Mammary epithelial cell (primary cell): ENCODE measurements at regions not wholly inside any gene's neighbourhood (a gene's known extent, or its start where the extent isn't known, plus 50 kb on each side); places are given as distances from the start of the nearest gene placed in this dataset.

Experiments used
- CTCF ChIP-seq, 2 donors: IDR thresholded peaks in 1 of 2; conservative IDR thresholded peaks in 1 of 2; 2 replicates each; pipeline ENCODE4 v1.5.1; 2011 to 2012; ENCODE audit warnings: inconsistent platforms in 2 of 2, low read length in 2 of 2, mild to moderate bottlenecking in 2 of 2, control low read depth in 1 of 2, low read depth in 1 of 2; ENCODE audit not compliant: insufficient read depth in 1 of 2; ENCODE audit errors: extremely low read depth in 1 of 2
- EZH2 ChIP-seq: IDR thresholded peaks from 2 replicates; pipeline ENCODE4 v1.6.1; 2012; ENCODE audit warnings: low read length, inconsistent platforms, borderline replicate concordance

- no peak for TF ChIP-seq CTCF (conservative IDR thresholded peaks at IDR 0.05 in 1 of 2, IDR thresholded peaks at IDR 0.05 in 1 of 2; ENCODE audit: extremely low read depth in 1 of 2, insufficient read depth in 1 of 2, low read depth in 1 of 2, low read length in 2 of 2)
- TF ChIP-seq EZH2 = no peak
Observed at GRCh38 chr14:37899365-37899764, 303.9 kb downstream of the TTC6 start.
